ENCODE measurements at regions not wholly inside any gene's neighbourhood (a gene's known extent, or its start where the extent isn't known, plus 50 kb on each side); places are given as distances from the start of the nearest gene placed in this dataset.

DNA sequence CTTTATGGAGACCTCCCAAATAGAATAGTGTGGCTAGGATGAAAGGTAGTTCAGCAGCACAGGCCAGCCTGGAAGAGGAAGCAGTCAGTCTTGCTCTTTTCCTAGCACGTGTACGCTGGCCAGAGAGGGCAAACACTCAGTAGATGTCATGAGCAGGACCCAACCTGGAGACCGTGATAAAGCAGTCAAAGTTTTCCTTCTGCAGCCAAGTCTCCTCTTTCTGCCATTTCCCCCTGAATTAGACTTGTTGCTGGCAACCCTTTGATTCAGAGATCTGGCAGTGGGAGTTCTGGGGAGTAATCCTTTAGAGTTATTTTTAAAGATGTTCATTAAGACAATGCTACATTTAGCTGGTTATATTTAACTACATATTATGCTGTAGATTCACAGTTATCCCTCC, 183.7 kb downstream of the EXOC5 start:
- intact Hi-C loops (cut with DNase I): no loop called here

DNA sequence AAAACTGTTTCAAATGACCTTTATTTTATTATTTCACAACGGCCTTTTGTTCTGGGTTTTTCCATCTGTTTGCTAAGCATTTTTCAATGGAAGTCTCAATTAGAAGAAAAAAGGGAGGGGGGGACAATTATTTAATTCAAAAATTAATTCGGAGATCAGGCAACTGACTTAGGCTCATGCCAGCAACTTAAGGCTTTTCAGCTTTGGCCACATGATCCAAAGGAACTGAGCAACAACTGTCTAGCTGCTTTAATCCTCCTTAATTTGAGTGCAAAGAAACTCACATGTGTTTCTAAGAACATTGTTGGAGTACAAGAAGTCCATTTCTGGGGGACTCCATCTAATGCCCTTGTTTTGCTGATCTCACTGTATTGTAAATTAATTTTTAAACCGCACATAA, 188.0 kb downstream of the EXOC5 start:
- DNase-seq (ENCODE audit: low spot score in 2 of 2): no peak
- Histone ChIP-seq H3K36me3 (no peaks in the 10 kb centered on the region), H3K9me3 (no peaks in the 10 kb centered on the region), H3K27ac (no peak overlapping the region), H3K4me1 (no peaks in the 10 kb centered on the region), H3K4me3 (no peak overlapping the region), H3K27me3 (no peaks in the 10 kb centered on the region)
- TF ChIP-seq, protein P1, sequence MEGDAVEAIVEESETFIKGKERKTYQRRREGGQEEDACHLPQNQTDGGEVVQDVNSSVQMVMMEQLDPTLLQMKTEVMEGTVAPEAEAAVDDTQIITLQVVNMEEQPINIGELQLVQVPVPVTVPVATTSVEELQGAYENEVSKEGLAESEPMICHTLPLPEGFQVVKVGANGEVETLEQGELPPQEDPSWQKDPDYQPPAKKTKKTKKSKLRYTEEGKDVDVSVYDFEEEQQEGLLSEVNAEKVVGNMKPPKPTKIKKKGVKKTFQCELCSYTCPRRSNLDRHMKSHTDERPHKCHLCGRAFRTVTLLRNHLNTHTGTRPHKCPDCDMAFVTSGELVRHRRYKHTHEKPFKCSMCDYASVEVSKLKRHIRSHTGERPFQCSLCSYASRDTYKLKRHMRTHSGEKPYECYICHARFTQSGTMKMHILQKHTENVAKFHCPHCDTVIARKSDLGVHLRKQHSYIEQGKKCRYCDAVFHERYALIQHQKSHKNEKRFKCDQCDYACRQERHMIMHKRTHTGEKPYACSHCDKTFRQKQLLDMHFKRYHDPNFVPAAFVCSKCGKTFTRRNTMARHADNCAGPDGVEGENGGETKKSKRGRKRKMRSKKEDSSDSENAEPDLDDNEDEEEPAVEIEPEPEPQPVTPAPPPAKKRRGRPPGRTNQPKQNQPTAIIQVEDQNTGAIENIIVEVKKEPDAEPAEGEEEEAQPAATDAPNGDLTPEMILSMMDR (IDR thresholded peaks at IDR 0.05): no peak
- intact Hi-C loops (cut with DNase I): no loop called here

More for the DNA sequence above, 183.7 kb downstream of the EXOC5 start:
- H3K27ac ChIP-seq: no peak overlapping the region
- TF ChIP-seq, protein P1 (IDR thresholded peaks at IDR 0.05): no peak
- DNase-seq (ENCODE audit: low spot score in 2 of 2): no peak
- H3K9me3 ChIP-seq: no peaks in the 10 kb centered on the region
- no peaks in the 10 kb centered on the region for H3K36me3 ChIP-seq
- no peak overlapping the region for H3K4me3 ChIP-seq
- H3K4me1 ChIP-seq: no peaks in the 10 kb centered on the region
- H3K27me3 ChIP-seq: no peaks in the 10 kb centered on the region

DNA sequence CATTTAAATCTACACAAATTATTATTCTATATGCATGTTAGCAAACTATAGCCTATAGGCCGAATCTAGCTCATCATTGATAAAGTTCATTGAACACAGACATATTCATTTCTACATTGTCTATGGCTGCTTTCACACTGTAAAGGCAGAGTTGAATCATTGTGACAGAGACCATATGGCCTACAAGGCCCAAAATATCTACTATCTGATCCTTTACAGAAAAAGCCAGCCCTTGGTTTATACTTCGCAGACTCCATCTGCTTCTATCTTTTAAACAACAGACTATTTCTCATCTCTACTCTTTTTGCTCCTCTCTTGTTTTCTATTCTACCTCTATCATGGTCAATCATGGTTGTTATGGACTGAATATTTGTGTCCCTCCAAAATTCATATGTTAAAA, 190.7 kb downstream of the EXOC5 start:
- intact Hi-C loops (cut with DNase I): no loop called here
- H3K4me3 ChIP-seq: no peak overlapping the region
- no peak overlapping the region for H3K27ac ChIP-seq
- DNase-seq (ENCODE audit: low spot score in 2 of 2): no peak
- no peaks in the 10 kb centered on the region for H3K27me3 ChIP-seq
- TF ChIP-seq, protein P1 (IDR thresholded peaks at IDR 0.05): no peak
- no peaks in the 10 kb centered on the region for H3K9me3 ChIP-seq
- H3K4me1 ChIP-seq: no peaks in the 10 kb centered on the region
- H3K36me3 ChIP-seq: no peaks in the 10 kb centered on the region

DNA sequence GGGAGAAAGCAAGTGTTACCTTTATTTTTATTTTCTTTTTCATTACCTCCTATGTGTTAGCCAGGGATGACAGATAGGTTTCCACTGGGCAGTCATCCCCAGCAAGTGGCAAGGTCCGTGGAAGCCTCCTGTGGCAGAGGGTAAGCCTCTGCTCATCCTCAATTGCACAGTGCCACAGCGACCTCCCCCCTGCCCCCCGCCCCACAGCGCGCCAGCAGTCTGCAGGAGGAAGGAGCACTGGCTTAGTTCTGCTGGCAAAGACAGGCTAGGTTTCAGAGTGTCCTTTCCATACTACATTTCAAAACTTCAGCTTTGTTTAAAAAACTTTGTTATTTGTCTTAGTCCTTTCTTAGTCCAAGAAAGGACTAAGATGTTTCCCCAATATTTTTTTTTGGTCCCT, 194.7 kb downstream of the EXOC5 start:
- H3K27ac ChIP-seq: no peak overlapping the region
- no peaks in the 10 kb centered on the region for H3K4me1 ChIP-seq

DNA sequence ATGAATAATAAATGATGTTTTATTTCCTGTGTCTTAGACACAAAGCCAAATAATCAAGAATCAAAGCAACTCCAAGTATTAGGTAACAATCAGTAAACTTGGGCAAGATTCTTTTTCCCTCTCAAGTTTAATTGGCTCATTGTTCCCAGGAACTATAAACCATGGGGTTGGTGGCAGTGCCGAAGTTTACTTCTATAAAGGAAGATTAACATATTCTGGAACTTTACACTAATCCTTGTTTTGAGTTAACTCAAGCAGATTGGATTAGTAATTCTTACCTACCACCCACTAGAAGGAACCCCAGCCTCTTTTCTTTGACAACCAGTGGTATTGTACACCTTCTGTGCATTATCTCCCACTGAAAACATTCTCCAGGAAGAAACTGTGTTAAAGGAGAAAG, 197.1 kb downstream of the EXOC5 start:
- no peak for DNase-seq (ENCODE audit: low spot score in 2 of 2)
- Histone ChIP-seq H3K9me3 (no peaks in the 10 kb centered on the region), H3K4me3 (no peak overlapping the region), H3K27me3 (no peaks in the 10 kb centered on the region), H3K4me1 (no peaks in the 10 kb centered on the region), H3K36me3 (no peaks in the 10 kb centered on the region), H3K27ac (no peak overlapping the region)
- TF ChIP-seq, protein P1 (IDR thresholded peaks at IDR 0.05): no peak
- intact Hi-C loops (cut with DNase I): no loop called here

More for the DNA sequence above, 194.7 kb downstream of the EXOC5 start:
- no peak for DNase-seq (ENCODE audit: low spot score in 2 of 2)
- TF ChIP-seq, protein P1 (IDR thresholded peaks at IDR 0.05): no peak
- intact Hi-C loops (cut with DNase I): no loop called here
- Histone ChIP-seq H3K27me3 (no peaks in the 10 kb centered on the region), H3K4me3 (no peak overlapping the region), H3K9me3 (no peaks in the 10 kb centered on the region), H3K36me3 (no peaks in the 10 kb centered on the region)

DNA sequence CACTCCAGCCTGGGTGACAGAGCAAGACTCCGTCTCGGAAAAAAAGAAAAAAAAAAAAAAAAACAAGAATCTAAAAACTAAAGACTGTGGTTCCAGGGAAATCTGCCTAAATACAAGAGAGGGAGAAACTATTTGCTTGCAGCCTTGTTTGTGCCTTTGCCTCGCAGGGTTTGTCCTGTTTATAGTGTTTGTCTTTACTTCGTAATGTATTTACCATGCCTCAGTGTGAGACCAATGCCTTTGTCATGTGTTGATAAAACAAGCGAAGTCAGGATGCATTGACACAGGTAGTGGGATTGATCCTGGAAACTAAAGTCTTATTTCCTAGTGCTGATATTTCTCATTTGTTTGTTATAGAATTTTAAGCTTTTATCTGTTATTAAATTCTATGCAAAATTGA, 199.0 kb downstream of the EXOC5 start:
- H3K4me1 ChIP-seq: no peaks in the 10 kb centered on the region
- TF ChIP-seq, protein P1 (IDR thresholded peaks at IDR 0.05): no peak
- no peak for DNase-seq (ENCODE audit: low spot score in 2 of 2)
- intact Hi-C loops (cut with DNase I): no loop called here
- H3K4me3 ChIP-seq: no peak overlapping the region
- no peaks in the 10 kb centered on the region for H3K27me3 ChIP-seq
- H3K36me3 ChIP-seq: no peaks in the 10 kb centered on the region
- H3K27ac ChIP-seq: no peak overlapping the region
- H3K9me3 ChIP-seq: no peaks in the 10 kb centered on the region
